HepG2 (cell line): ENCODE measurements at regions not wholly inside any gene's neighbourhood (a gene's known extent, or its start where the extent isn't known, plus 50 kb on each side); places are given as distances from the start of the nearest gene placed in this dataset.

Experiments
- ATAC-seq: fragments of 200-7000 bp; cut with Tn5 transposase; 3 replicates; pipeline ENCODE4 v1.9.1; 2020; ENCODE audit warnings: mild to moderate bottlenecking, moderate library complexity
- BruUV-seq: library from RNA; stranded (reverse); fragments of 400-500 nt; replicated peaks from 2 replicates; lab custom pipeline; 2021; lab: Mats Ljungman, UMichigan
- CTCF ChIA-PET: fragments of 300-600 bp; formaldehyde crosslinking; extraction: SDS; loops from one replicate; lab custom pipeline; 2021; ENCODE audit warnings: low total read pairs, inconsistent platforms, low intra/inter-chr PET ratio; lab: Yijun Ruan, JAX
- POLR2A ChIA-PET: fragments of 350-600 bp; sonication (Branson Sonifier 250); formaldehyde crosslinking; loops from one replicate; lab custom pipeline; 2020; ENCODE audit warnings: antibody characterized with exemption, inconsistent platforms; lab: Yijun Ruan, JAX
- DNase-seq: peaks from one replicate; pipeline ENCODE4 v3.0.0-alpha.2; 2015; ENCODE audit warnings: low spot score
- FAIRE-seq: peaks from 3 replicates; lab custom pipeline; 2011; peaks lifted over from hg19 to GRCh38; lab: Jason Lieb, UNC
- H2AFZ ChIP-seq: one replicate; pipeline ENCODE4 v1.6.1; 2011; ENCODE audit warnings: low read length, inconsistent platforms
- H3K27ac ChIP-seq: fragments of 300-600 bp; 3 replicates; pipeline ENCODE4 v1.8.0; 2011; ENCODE audit warnings: mixed run types, mild to moderate bottlenecking, mixed read lengths, low read length, inconsistent platforms; ENCODE audit not compliant: insufficient read depth; ENCODE audit errors: extremely low read length
- H3K27me3 ChIP-seq, 2 experiments: fragments of 200-600 bp in 1 of 2; 2 replicates in 1 of 2; 3 replicates in 1 of 2; pipeline versions ENCODE4 v1.6.0 to v1.8.0; 2011; ENCODE audit warnings: low read length in 2 of 2, mild to moderate bottlenecking in 2 of 2, moderate library complexity in 2 of 2, inconsistent platforms in 1 of 2; ENCODE audit not compliant: insufficient read depth in 2 of 2, control insufficient read depth in 1 of 2
- H3K36me3 ChIP-seq, 2 experiments: fragments of 200-600 bp in 1 of 2; replicated peaks in 1 of 2; 2 replicates in 1 of 2; 3 replicates in 1 of 2; pipeline versions ENCODE4 v1.5.1 to v1.8.0; 2011; ENCODE audit warnings: low read length in 2 of 2, inconsistent platforms in 1 of 2; ENCODE audit not compliant: insufficient read depth in 2 of 2, control insufficient read depth in 1 of 2
- H3K4me1 ChIP-seq: 2 replicates; pipeline ENCODE4 v1.5.1; 2012; ENCODE audit warnings: low read length, inconsistent platforms; ENCODE audit not compliant: insufficient read depth
- H3K4me2 ChIP-seq: 2 replicates; pipeline ENCODE4 v1.6.0; 2011; ENCODE audit warnings: low read depth, low read length, inconsistent platforms
- H3K4me3 ChIP-seq, 3 experiments: fragments of 200-600 bp in 1 of 3; sonication (generic), shearing (Covaris generic) in 1 of 3; replicated peaks in 1 of 3; 2 replicates each; pipeline ENCODE4 v1.5.1; 2011 to 2016; ENCODE audit warnings: low read length in 3 of 3, inconsistent platforms in 2 of 3, low read depth in 2 of 3, mild to moderate bottlenecking in 2 of 3, control low read depth in 1 of 3, mixed read lengths in 1 of 3; ENCODE audit not compliant: insufficient read depth in 1 of 3
- H3K79me2 ChIP-seq: one replicate; pipeline ENCODE4 v1.6.1; 2011; ENCODE audit warnings: low read length, inconsistent platforms; ENCODE audit not compliant: insufficient read depth
- H3K9ac ChIP-seq: 2 replicates; pipeline ENCODE4 v1.6.0; 2011; ENCODE audit warnings: mild to moderate bottlenecking, low read depth, low read length, inconsistent platforms; ENCODE audit not compliant: insufficient read depth
- H3K9me3 ChIP-seq: 2 replicates; pipeline ENCODE4 v1.5.1; 2012; ENCODE audit warnings: mild to moderate bottlenecking, low read length
- H4K20me1 ChIP-seq: 2 replicates; pipeline ENCODE4 v1.6.0; 2011; ENCODE audit warnings: inconsistent platforms, mild to moderate bottlenecking, low read length, moderate library complexity; ENCODE audit not compliant: insufficient read depth
- AGO2 ChIP-seq: fragments of 200-400 bp; formaldehyde crosslinking; optimal IDR thresholded peaks from 2 replicates; pipeline ENCODE3; 2017; ENCODE audit warnings: mild to moderate bottlenecking, low read depth, low read length, moderate library complexity
- FOXJ3 ChIP-seq: sonication (generic); formaldehyde crosslinking; IDR thresholded peaks from 2 replicates; pipeline ENCODE4 v1.4.0; 2020; ENCODE audit warnings: missing genetic modification reagents, mild to moderate bottlenecking, borderline replicate concordance
- HNF4G ChIP-seq, 2 experiments: sonication (generic) in 1 of 2; formaldehyde crosslinking in 1 of 2; IDR thresholded peaks; 2 replicates each; pipeline versions ENCODE4 v1.4.0 to v1.6.1; 2011 to 2020; ENCODE audit warnings: borderline replicate concordance in 2 of 2, low read depth in 2 of 2, mild to moderate bottlenecking in 2 of 2, low read length in 1 of 2, missing genetic modification reagents in 1 of 2, moderate library complexity in 1 of 2
- HNRNPL ChIP-seq: fragments of 200-400 bp; formaldehyde crosslinking; IDR thresholded peaks from 2 replicates; pipeline ENCODE4 v1.6.1; 2017; ENCODE audit warnings: mild to moderate bottlenecking, low read depth, low read length
- IKZF1 ChIP-seq: fragments of 450-650 bp; IDR thresholded peaks from 2 replicates; pipeline ENCODE4 v1.7.1; 2016
- MAFG ChIP-seq: sonication (generic); formaldehyde crosslinking; IDR thresholded peaks from 2 replicates; pipeline ENCODE4 v1.5.1; 2020; ENCODE audit warnings: mild to moderate bottlenecking, missing genetic modification reagents
- MED8 ChIP-seq: sonication (generic); formaldehyde crosslinking; IDR thresholded peaks from 2 replicates; pipeline ENCODE4 v1.8.1; 2023; ENCODE audit warnings: mild to moderate bottlenecking, missing genetic modification reagents; ENCODE audit not compliant: insufficient replicate concordance
- NKX3-1 ChIP-seq: sonication (generic); formaldehyde crosslinking; IDR thresholded peaks from 2 replicates; pipeline ENCODE4 v1.5.0; 2020; ENCODE audit warnings: missing genetic modification reagents
- NPAS2 ChIP-seq: sonication (generic); formaldehyde crosslinking; IDR thresholded peaks from 2 replicates; pipeline ENCODE4 v1.8.0; 2022; ENCODE audit warnings: mild to moderate bottlenecking, missing genetic modification reagents, borderline replicate concordance
- NRL ChIP-seq: sonication (generic); formaldehyde crosslinking; IDR thresholded peaks from 2 replicates; pipeline ENCODE4 v1.5.0; 2020; ENCODE audit warnings: missing genetic modification reagents, mild to moderate bottlenecking, moderate library complexity, borderline replicate concordance
- PCBP1 ChIP-seq: fragments of 200-400 bp; formaldehyde crosslinking; IDR thresholded peaks from 2 replicates; pipeline ENCODE4 v1.6.1; 2017; ENCODE audit warnings: mild to moderate bottlenecking, low read depth, low read length, borderline replicate concordance
- RXRA ChIP-seq: sonication (generic); formaldehyde crosslinking; IDR thresholded peaks from 2 replicates; pipeline ENCODE4 v1.5.1; 2020; ENCODE audit warnings: missing genetic modification reagents
- SOX5 ChIP-seq: IDR thresholded peaks from 2 replicates; pipeline ENCODE4 v1.6.1; 2016; ENCODE audit warnings: borderline replicate concordance
- ZNF33B ChIP-seq: sonication (generic); formaldehyde crosslinking; IDR thresholded peaks from 2 replicates; pipeline ENCODE4 v1.5.1; 2020; ENCODE audit warnings: mild to moderate bottlenecking, missing genetic modification reagents
- ZNF574 ChIP-seq: sonication (generic); formaldehyde crosslinking; IDR thresholded peaks from 2 replicates; pipeline ENCODE4 v1.4.0; 2020; ENCODE audit warnings: missing genetic modification reagents
- WGBS: methylation state at CpG from one replicate; pipeline ENCODE4 v1.1.6; 2017; ENCODE audit warnings: low lambda C conversion rate; 5-methylcytosine and 5-hydroxymethylcytosine counted together
- in situ Hi-C: cut with HindIII; loops from 2 replicates; pipeline ENCODE4 v1.10.0; 2017; ENCODE audit warnings: low pct_unique_long_range_greater_than_20kb; ENCODE audit not compliant: extremely low pct_ligation_motif_present
- intact Hi-C: fragments of 100-400 bp; cut with micrococcal nuclease; formaldehyde crosslinking; loops from one replicate; pipeline ENCODE4 v1.10.0; 2022; ENCODE audit not compliant: unreplicated experiment
- TF ChIP-seq, protein P1 (sequence below): sonication (generic); formaldehyde crosslinking; IDR thresholded peaks from 2 replicates; pipeline ENCODE4 v1.4.0; 2020; ENCODE audit warnings: missing genetic modification reagents, borderline replicate concordance
- TF ChIP-seq, protein P2 (sequence below): sonication (generic); formaldehyde crosslinking; IDR thresholded peaks from 2 replicates; pipeline ENCODE4 v1.4.0; 2020; ENCODE audit warnings: missing genetic modification reagents

GRCh38 chr12:124486346-124486963 is 81.0 kb downstream of the NCOR2 start:
- 95% methylated on average over 22 of the region's 26 CpGs for WGBS
- FAIRE-seq, result no peak
- DNase-seq, result no peak
- intact Hi-C loops, result no loop called here
- in situ Hi-C loops, result no loop called here
- CTCF ChIA-PET, result no interaction called here
- no peak overlapping the region for H3K27ac ChIP-seq
- peaks cover 3% of the 10 kb centered on the region; the same call in 1 of the 2 replicates for H4K20me1 ChIP-seq
- no peak overlapping the region for H3K4me3 ChIP-seq
- H3K36me3 ChIP-seq, result peaks cover 16 to 19% of the 10 kb centered on the region in 2 experiments
- H3K9me3 ChIP-seq, result no peaks in the 10 kb centered on the region
- H3K4me1 ChIP-seq, result peaks cover 12% of the 10 kb centered on the region
- ATAC-seq, result no peak
- POLR2A ChIA-PET, result no interaction called here
- H2AFZ ChIP-seq, result no peak overlapping the region
- no peak overlapping the region for H3K9ac ChIP-seq
- H3K4me2 ChIP-seq, result no peak overlapping the region
- BruUV-seq, result no TSS peak
- no peaks in the 10 kb centered on the region for H3K79me2 ChIP-seq
- TF ChIP-seq ZNF33B (no peak), FOXJ3 (CRISPR knock-in tag) (no peak), HNF4G (IDR thresholded peaks at IDR 0.05; ENCODE audit: borderline replicate concordance, low read depth, low read length) (no peak), HNF4G (CRISPR knock-in tag; IDR thresholded peaks at IDR 0.05; ENCODE audit: borderline replicate concordance, low read depth) (no peak), NKX3-1 (CRISPR knock-in tag) (no peak), ZNF574 (CRISPR knock-in tag) (no peak), NPAS2 (no peak), HNRNPL (0 out of 2 replicates have a peak, but pooled peaks have one; percentile 21), MED8 (CRISPR knock-in tag) (no peak), SOX5 (no peak), PCBP1 (no peak), AGO2 (peak; percentile 49), NRL (CRISPR knock-in tag) (no peak), RXRA (CRISPR knock-in tag) (no peak), MAFG (no peak), IKZF1 (no peak)
- TF ChIP-seq, protein P1, sequence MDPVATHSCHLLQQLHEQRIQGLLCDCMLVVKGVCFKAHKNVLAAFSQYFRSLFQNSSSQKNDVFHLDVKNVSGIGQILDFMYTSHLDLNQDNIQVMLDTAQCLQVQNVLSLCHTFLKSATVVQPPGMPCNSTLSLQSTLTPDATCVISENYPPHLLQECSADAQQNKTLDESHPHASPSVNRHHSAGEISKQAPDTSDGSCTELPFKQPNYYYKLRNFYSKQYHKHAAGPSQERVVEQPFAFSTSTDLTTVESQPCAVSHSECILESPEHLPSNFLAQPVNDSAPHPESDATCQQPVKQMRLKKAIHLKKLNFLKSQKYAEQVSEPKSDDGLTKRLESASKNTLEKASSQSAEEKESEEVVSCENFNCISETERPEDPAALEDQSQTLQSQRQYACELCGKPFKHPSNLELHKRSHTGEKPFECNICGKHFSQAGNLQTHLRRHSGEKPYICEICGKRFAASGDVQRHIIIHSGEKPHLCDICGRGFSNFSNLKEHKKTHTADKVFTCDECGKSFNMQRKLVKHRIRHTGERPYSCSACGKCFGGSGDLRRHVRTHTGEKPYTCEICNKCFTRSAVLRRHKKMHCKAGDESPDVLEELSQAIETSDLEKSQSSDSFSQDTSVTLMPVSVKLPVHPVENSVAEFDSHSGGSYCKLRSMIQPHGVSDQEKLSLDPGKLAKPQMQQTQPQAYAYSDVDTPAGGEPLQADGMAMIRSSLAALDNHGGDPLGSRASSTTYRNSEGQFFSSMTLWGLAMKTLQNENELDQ (CRISPR knock-in tag), result no peak
- TF ChIP-seq, protein P2, sequence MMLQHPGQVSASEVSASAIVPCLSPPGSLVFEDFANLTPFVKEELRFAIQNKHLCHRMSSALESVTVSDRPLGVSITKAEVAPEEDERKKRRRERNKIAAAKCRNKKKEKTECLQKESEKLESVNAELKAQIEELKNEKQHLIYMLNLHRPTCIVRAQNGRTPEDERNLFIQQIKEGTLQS (CRISPR knock-in tag), result no peak
- no peaks in the 10 kb centered on the region; a peak in 1 of 5 replicates for H3K27me3 ChIP-seq
